GM19043 (cell line): ENCODE measurements at regions not wholly inside any gene's neighbourhood (a gene's known extent, or its start where the extent isn't known, plus 50 kb on each side); places are given as distances from the start of the nearest gene placed in this dataset.
A peak's percentile ranks its signal among the peaks of the same experiment; 100 is the strongest.
"Not testable (repeated sequence)": the region's sequence is repeated elsewhere in the genome, so short reads cannot be mapped to it uniquely, and the experiment has no call there.

Experiments
- ATAC-seq: cut with Tn5 transposase; IDR thresholded peaks from one replicate; pipeline ENCODE4 v1.9.1; 2021; ENCODE audit warnings: low read depth; ENCODE audit not compliant: unreplicated experiment

DNA sequence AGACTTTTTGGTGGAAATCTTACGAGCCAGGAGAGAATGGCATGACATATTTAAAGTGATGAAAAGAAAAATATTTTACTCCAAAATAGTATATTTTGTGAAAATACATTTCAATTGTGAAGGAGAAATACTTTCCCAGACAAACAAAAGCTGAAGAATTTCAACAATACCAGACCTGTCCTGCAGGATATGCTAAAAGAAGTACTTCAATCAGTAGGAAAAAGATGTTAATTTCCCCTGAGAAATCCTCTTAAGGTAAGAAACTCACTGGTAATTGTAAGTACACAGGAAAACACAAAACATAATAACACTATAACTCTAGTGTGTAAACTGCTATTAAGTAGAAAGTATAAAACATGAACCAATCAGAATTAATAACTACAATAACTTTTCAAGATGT lies 341.8 kb upstream of the GJE1 start:
- ATAC-seq: no peak

DNA sequence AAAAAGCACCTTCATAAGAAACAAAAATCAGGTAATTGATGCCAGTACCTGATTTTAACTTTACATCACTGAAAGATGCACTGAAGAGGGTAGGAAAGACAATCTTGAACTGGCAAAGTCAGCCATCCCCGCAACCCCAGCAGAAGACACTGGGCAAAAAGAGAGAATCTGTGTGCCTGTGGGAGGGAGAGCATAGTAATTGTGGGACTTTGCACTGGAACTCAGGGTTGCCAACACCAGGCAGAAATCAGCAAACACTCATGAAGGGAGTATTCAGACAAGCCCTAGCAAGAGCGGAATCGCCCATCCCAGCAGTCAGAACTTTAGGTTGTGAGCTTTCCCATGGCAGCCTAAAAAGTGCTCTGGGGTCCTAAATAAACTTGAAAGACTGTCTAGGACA lies 344.6 kb upstream of the GJE1 start:
- no peak for ATAC-seq

DNA sequence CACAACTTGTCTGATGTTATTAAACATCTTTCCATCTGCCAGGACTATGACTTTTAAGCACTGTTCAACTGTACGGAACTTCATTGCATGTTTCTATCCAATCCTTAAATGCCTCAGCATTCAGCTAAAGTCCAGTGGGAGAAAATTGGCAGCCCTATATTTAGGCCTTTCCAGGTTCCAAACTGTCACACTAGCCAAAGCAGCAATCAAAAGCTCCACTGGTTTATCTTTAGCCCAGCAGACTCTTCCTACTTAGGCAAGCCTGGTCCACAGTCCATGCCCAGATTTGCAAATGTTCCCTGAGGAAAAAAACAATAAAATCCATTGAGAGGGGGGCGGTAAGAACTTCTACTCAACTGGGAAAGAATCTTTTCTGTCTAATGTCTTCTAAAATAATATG lies 349.1 kb upstream of the GJE1 start:
- ATAC-seq: no peak

DNA sequence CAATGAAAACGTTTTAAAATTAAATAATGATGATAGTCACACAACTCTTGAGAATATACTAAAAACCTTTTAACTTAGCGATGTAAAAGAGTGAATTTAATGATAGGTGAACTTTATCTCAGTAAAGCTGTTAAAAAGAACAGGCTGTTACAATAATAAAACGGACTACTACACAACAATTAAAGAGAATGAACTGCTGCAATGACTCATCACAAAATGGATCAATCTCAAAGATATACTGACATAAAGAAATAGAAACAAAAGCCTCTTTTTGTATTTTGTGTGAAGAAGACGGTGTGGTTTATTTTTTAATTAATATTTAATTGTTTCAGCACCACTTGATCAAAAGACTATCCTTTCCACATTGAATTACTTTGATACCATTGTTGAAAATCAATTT lies 352.4 kb upstream of the GJE1 start:
- ATAC-seq: no peak

DNA sequence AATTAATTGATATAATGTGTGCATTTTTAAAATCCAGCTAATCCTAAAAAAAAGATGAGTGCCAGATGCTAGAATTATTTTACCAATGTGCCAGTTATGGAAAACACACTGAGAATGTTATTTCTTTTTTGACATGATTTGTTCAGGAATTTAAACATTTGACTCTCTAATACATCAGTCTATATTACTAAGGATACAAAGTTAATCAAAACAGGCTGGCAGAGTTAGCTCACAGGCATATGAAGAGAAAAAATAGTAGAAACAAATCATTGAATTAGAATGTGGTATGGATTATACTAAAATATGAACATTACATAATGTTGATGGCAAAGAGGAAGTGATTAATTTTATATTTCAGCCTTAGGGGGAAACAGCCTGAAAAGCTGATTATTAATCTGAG lies 368.3 kb upstream of the GJE1 start:
- no peak for ATAC-seq

DNA sequence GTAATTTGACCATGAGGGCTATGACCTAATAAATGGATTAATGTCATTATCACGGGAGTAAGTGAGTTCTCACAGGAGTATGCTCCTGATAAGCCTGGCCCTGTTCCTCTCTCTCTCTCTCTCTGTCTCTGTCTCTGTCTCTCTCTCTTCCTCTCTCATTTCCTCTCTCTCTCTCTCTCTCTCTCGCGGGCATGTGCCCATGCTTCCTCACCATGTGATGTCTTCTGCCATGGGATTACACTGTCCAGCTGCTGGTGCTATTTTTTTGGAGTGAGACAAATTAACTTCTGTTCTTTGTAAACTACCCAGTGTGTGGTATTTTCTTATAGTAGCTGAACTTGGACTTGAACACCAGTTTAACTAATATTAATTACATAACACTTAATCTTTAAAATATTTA lies 374.3 kb upstream of the GJE1 start:
- no peak for ATAC-seq

DNA sequence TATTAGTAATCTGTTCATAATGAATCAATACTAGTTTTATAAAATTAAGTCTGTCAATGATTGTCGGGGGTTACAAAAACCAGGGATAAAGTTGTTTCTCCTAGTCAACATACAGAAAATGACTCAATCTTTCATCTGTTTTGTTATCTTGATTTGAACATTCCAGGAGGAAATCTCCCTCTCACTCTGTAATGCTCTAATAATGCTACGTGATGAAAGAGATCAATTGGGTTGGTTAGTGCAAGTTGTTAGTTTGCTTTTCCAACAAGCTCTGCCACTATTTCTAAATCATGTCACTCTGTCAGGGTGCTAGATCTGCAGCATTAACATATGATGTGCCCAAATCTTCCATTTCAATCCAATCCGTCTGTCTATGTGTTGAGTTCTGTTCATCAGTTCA lies 379.5 kb upstream of the GJE1 start:
- ATAC-seq: no peak

DNA sequence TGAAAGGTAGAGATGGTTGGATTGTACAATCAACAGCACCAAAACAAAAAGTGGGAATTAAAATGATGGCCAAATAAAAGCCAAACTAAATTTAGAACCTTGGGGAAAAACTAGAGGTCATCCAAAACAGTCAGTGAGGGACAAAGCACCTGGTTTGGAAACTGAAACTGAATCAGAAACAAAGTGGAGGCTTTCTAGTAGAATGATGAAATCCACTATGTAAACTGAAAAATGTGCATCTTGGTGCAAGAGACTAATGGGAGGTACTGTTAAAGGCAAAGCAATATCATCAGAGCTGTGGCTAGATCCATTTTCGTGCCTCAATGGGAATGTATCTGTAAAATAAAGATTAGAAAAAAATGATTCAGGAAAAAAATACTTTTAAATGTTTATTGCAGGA lies 380.0 kb upstream of the GJE1 start:
- ATAC-seq: peak; percentile 63

DNA sequence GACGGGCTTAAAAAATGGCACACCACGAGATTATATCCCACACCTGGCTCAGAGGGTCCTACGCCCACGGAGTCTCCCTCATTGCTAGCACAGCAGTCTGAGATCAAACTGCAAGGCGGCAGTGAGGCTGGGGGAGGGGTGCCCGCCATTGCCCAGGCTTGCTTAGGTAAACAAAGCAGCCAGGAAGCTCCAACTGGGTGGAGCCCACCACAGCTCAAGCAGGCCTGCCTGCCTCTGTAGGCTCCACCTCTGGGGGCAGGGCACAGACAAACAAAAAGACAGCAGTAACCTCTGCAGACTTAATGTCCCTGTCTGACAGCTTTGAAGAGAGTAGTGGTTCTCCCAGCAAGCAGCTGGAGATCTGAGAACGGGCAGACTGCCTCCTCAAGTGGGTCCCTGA lies 386.4 kb upstream of the GJE1 start:
- ATAC-seq: not testable (repeated sequence)

DNA sequence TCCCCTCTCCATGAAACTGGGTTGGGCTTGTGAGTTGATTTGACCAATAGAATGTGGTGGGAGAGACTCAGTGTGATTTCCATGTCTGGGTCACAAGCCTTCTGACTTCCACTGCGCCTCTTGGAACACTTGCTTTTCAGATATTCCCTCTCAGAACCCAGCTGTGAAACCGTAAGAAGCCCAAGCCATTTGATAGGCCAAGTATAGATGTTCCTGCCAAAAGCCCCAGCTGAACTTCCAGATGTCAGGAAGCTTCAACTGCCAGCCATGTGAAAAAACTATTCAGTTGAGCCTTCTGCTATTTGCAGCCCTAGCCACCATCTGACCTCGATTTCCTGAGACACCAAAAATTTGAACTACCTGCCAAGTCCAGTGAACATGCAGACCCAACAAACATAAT lies 387.8 kb upstream of the GJE1 start:
- ATAC-seq: no peak

DNA sequence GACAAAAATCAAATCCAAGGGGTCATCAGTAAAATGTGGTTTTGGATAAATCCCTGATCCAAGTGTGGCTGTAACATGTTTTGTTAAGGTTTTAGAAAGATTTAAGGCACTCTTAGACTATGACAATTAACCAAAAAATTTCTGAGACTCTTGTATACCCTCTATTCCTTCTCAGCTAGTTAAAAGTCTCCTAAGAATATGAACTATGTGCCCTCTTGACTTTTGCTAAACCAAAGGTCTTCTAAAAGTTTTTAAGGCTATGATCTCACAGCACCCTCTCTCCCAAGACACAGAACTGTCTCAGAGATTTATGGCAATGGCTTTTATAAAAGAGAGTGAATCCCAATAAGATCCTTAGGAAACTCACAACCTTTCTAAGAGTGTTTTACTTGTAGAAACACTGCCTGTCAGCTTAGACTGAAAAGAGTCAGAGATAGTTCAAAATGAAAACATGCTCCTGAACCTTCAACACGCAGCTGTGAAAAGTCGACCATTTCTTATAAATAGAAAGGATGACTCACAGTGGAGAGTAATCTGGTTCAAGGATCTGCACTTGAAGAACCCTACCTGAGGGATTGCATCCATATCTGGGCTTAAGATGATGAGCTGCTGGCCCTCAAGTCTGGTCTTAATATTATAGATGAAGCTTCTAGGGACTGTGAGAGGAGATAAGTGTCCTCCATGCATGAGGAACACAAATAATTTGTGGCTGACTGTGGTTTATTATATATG lies 388.4 kb upstream of the GJE1 start:
- no peak for ATAC-seq

DNA sequence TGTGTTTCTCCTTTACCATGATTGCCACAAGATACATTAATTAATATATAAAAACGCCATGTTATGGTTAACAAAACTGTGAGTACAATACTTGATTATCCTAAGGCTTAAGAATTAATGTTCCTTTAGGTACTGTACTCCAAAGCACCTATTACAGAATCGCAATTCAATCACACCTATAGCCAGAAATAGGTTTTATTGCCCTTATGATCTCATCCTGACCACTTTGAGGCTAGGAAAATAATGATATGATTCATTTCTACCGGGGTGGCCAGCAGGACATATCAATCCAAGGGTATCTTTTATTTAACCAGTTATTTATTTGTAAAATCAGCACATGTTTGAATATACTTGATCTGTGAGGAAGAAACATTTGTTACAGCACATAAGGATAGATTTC lies 396.6 kb upstream of the GJE1 start:
- no peak for ATAC-seq

DNA sequence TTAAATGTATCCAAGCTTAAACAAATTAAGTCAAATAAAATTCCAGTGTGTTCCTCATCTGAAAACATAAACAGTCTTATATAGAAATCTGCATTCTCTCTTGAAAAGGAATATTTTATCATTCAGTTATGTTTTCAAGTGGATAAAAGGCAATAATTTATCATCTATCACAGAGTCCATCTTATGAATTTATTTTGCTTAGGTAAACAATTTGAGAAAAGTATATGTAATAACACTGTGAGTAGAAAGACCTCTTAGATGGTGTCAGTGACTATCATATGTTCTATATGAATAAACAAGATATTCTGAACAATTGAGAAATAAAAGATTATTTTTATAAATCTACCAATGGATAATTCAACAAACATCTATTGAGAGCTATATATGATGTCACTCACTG lies 397.6 kb upstream of the GJE1 start:
- ATAC-seq: no peak

DNA sequence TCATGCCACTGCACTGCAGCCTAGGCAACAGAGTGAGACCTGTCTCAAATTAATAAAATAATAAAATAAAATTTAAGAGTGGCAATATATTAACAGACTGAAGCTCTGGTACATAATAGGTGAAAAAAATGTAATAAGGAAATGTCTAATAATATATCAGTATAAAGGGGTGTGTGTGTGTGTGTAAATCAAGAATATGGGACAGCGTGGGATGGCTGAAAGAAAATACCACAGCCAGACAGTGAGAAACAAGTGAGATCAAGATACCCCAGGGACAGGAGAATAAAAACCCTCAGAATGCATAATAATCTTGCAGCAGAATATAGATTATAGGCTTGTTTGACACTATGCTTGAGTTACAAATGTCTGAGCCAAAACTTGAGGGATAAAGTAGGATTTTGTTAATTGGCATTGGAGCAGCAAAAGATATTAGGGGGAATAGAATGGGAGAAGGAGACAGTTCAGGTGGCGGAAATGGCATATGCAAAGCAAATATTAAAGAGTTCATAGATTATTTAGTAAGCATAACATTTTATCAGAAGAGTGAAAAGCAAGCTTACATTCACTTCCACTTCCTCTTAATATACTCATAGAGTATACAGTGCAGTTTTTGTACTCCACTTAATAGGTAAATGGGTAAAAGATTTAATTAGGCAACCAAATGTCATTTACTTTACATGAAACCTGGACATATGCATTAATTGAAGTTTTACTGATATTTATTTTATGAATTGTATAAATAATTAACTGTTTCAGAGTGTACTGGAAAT lies 398.5 kb upstream of the GJE1 start:
- ATAC-seq: no peak

DNA sequence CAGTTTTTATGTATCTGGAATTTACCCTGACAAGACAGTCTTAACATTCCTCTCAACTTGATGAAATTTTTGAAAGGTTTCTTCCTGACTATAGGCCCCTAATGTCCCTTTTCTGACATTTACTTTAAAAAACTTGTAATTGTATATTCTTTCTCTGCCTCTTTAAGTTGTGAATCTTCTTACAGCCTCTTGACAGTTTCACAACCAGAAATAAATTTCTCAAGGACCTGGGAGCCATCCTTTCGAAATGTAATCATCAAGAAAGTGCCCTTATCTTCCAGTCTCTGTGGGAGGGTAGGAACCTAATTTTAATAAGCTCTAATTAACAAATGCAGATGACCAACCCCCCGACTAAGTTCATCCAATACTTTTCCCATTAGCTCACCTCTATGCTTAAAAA lies 403.6 kb upstream of the GJE1 start:
- no peak for ATAC-seq

DNA sequence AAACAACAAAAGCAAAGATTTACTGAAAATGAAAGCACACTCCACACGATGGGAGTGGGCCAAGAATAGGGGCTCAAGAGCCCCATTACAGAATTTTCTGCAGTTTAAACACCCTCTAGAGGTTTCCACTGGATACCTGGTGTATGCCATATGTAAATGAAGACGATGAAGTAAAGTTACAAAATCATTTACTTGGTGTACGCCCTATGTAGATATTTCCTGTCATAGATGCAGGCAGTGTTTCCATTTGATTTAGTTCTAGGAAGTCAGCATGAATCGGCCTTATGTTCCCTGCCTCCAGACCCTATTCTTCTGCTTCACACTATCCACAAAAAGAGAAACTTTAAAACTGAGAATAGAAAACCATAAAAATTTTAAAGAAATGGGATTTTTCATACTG lies 404.4 kb upstream of the GJE1 start:
- ATAC-seq: no peak

DNA sequence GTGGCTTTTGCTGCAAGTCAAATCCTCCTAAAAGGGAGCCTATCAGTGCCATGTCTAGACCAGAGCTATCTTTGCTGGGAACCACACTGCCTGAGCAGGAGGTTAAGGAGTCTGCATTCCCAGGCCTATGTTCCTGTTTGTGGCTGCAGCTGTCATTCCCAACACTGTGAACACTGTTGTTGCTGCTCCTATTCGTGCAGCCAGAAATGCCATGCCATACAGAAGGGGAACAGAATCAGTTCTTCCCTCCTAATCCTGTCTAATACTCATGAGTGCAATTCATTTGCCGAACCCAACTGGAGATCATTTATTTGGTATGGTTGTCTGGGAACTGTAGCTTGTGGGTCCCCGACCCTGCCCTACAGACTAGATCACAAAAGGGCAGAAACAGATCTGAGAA lies 406.5 kb upstream of the GJE1 start:
- no peak for ATAC-seq

DNA sequence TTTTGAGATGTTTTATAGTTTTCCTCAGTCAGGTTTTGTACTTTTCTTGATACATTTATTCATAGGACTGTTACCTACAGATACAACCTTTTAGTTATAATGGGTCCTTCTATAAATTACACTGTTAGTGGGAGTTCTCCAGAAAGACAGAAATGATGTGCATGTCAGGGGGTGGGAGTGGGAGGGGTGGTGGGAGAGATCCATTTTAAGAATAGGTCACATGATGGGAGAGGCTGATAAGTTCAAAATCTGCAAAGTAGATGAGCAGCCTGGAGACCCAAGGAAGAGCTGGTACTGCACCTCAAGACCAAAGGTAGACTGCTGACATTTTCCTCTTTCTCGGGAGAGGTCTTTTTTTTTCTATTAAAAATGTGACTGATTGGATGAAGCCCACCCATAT lies 408.0 kb upstream of the GJE1 start:
- ATAC-seq: no peak

DNA sequence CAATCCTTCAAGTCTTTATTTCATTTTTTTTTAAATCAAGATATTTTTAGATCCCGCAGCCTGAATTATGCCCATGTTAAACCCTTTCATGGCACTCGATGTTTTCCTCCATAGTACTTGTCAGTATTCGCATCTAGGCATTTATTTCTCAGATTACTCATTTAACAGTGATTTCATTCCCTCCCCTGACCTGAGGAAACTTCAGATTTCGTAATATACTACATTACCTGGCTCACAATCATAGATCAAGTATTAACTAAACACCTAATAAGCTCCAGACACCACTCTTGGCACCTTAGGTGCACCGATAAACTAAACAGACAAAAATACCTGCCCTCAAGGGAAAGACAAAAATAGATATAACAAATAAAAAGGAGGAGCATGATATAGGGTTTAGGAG lies 413.2 kb upstream of the GJE1 start:
- no peak for ATAC-seq

DNA sequence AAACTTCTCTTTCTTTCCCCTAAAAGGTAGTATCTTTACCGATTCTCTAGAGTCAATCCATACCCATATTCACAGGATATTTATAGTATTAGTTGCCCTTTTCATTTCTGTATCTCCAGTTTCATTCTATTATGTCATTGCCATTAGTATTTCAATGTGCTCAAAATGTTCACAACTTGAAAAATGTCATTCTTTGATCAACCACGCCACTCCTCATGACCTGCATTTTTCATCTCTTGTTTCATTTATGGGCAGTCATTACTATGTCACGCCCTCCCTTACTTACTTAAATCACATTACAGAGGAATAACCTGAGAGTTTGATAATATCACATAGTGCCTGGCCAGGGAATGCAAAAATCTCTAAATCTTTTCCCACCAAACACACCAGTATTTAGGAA lies 427.3 kb upstream of the GJE1 start:
- no peak for ATAC-seq

DNA sequence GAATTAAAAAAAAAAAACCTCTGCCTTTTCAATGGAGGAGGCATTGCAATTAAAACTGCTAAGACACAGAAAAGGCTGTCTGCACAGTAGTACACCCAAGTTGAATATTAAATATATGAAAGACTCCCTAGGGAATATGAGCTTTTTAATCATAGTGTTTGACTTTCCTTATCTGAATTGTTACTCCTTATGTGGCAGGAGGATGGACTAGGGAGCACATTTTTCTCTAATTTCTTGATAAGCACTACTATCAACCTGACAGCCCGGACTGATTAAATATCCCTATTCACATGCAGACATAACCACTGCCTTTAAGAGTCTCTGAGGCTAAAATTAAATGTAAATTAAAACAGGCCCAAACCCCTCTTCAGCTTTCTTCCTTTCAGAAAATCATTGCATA lies 428.6 kb upstream of the GJE1 start:
- no peak for ATAC-seq

DNA sequence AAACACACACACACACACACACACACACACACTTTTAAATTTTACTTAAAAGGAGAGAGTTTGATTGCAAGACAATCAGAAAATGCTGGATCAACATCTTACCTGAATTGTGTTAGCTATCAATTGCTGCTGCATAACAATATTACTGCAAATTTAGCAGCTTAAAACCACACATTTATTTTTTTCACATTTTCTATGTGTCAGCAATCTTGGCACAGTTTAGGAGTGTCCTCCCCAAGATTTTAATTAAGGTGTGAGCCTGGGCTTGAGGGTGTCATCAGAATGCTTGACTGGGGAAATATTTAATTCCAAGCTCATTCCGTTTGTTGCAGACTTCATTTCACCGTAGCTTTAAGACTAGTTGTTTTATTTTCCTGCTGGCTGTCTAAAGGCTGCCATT lies 431.0 kb upstream of the GJE1 start:
- ATAC-seq: no peak
